Stimulated activated naive B cell treated with anti-CD40 and anti-IgM and Interleukin-4, amounts not matched to agents 10 μg/mL and 1 μg/mL and 100 μg/mL, for 72 hours (primary cell): ENCODE measurements at regions not wholly inside any gene's neighbourhood (a gene's known extent, or its start where the extent isn't known, plus 50 kb on each side); places are given as distances from the start of the nearest gene placed in this dataset.

Source experiments
- ATAC-seq, 2 donors: fragments of 150-1000 bp; cut with Tn5 transposase; replicated peaks; 2 replicates each; pipeline ENCODE4 v1.10.0; 2021; ENCODE audit warnings: moderate library complexity in 1 of 2
- DNase-seq: peaks from one replicate; pipeline ENCODE4 v3.0.0; 2021
- H3K27ac Mint-ChIP-seq: one replicate; pipeline ENCODE4 v1.8.0; 2022; ENCODE audit warnings: mild to moderate bottlenecking, mixed read lengths
- H3K27me3 Mint-ChIP-seq, 2 donors: one replicate each; pipeline ENCODE4 v1.8.0; 2022; ENCODE audit warnings: mixed read lengths in 2 of 2
- H3K36me3 Mint-ChIP-seq, 2 donors: one replicate each; pipeline ENCODE4 v1.8.0; 2022; ENCODE audit warnings: mixed read lengths in 2 of 2, mild to moderate bottlenecking in 1 of 2
- H3K4me1 Mint-ChIP-seq, 2 donors: one replicate each; pipeline ENCODE4 v1.8.0; 2022; ENCODE audit warnings: mixed read lengths in 2 of 2, mild to moderate bottlenecking in 1 of 2
- H3K4me3 Mint-ChIP-seq, 2 donors: one replicate each; pipeline ENCODE4 v1.8.0; 2022; ENCODE audit warnings: mild to moderate bottlenecking in 2 of 2, mixed read lengths in 2 of 2, moderate library complexity in 1 of 2
- H3K9me3 Mint-ChIP-seq, 2 donors: one replicate each; pipeline ENCODE4 v1.8.0; 2022; ENCODE audit warnings: mixed read lengths in 2 of 2, mild to moderate bottlenecking in 1 of 2

GRCh38 chr11:92790926-92791616, 178.4 kb upstream of the MTNR1B start:
- no peak for ATAC-seq
- Mint-ChIP-seq H3K27me3 (no peaks in the 10 kb centered on the region), H3K4me1 (no peaks in the 10 kb centered on the region), H3K36me3 (no peaks in the 10 kb centered on the region), H3K4me3 (no peak overlapping the region), H3K9me3 (peaks cover 0 to 2% of the 10 kb centered on the region in 2 donors), H3K27ac (no peak overlapping the region)
- DNase-seq = no peak

- Mint-ChIP-seq H3K27me3 (no peaks in the 10 kb centered on the region), H3K27ac (no peak overlapping the region), H3K9me3 (peaks cover 0 to 2% of the 10 kb centered on the region in 2 donors), H3K36me3 (no peaks in the 10 kb centered on the region), H3K4me1 (no peaks in the 10 kb centered on the region), H3K4me3 (no peak overlapping the region)
- no peak for ATAC-seq
- no peak for DNase-seq
These were observed 177.6 kb upstream of the MTNR1B start for GRCh38 chr11:92791886-92792285.

GRCh38 chr11:92793189-92793588, 176.3 kb upstream of the MTNR1B start:
- H3K36me3 Mint-ChIP-seq = no peaks in the 10 kb centered on the region
- DNase-seq (no peak), ATAC-seq (no peak)
- no peaks in the 10 kb centered on the region for H3K4me1 Mint-ChIP-seq
- no peaks in the 10 kb centered on the region for H3K27me3 Mint-ChIP-seq
- H3K4me3 Mint-ChIP-seq = no peak overlapping the region
- peaks cover 0 to 6% of the 10 kb centered on the region in 2 donors for H3K9me3 Mint-ChIP-seq
- H3K27ac Mint-ChIP-seq = no peak overlapping the region

- H3K9me3 Mint-ChIP-seq = peaks cover 4 to 6% of the 10 kb centered on the region in 2 donors
- H3K4me3 Mint-ChIP-seq = no peak overlapping the region
- no peak for ATAC-seq
- no peaks in the 10 kb centered on the region for H3K36me3 Mint-ChIP-seq
- H3K27me3 Mint-ChIP-seq = no peaks in the 10 kb centered on the region
- H3K4me1 Mint-ChIP-seq = no peaks in the 10 kb centered on the region
- no peak for DNase-seq
- H3K27ac Mint-ChIP-seq = no peak overlapping the region
These were observed 174.7 kb upstream of the MTNR1B start for GRCh38 chr11:92794783-92795182.

GRCh38 chr11:92796744-92797143, 172.7 kb upstream of the MTNR1B start:
- no peaks in the 10 kb centered on the region for H3K4me1 Mint-ChIP-seq
- ATAC-seq (no peak), DNase-seq (no peak)
- no peak overlapping the region for H3K27ac Mint-ChIP-seq
- no peaks in the 10 kb centered on the region for H3K27me3 Mint-ChIP-seq
- no peaks in the 10 kb centered on the region for H3K36me3 Mint-ChIP-seq
- H3K4me3 Mint-ChIP-seq = no peak overlapping the region
- H3K9me3 Mint-ChIP-seq = peaks cover 4 to 6% of the 10 kb centered on the region in 2 donors

GRCh38 chr11:92797874-92798273, 171.6 kb upstream of the MTNR1B start:
- no peak overlapping the region for H3K4me3 Mint-ChIP-seq
- ATAC-seq = no peak
- no peaks in the 10 kb centered on the region for H3K27me3 Mint-ChIP-seq

GRCh38 chr11:92801685-92802084, 167.8 kb upstream of the MTNR1B start:
- peaks cover 4% of the 10 kb centered on the region in 2 donors for H3K9me3 Mint-ChIP-seq
- H3K27ac Mint-ChIP-seq = no peak overlapping the region
- DNase-seq = no peak
- H3K4me1 Mint-ChIP-seq = no peaks in the 10 kb centered on the region
- H3K36me3 Mint-ChIP-seq = no peaks in the 10 kb centered on the region
- ATAC-seq = no peak
- H3K4me3 Mint-ChIP-seq = no peak overlapping the region
- H3K27me3 Mint-ChIP-seq = peaks cover 0 to 3% of the 10 kb centered on the region in 2 donors

More at GRCh38 chr11:92797874-92798273, 171.6 kb upstream of the MTNR1B start:
- Mint-ChIP-seq H3K36me3 (no peaks in the 10 kb centered on the region), H3K27ac (no peak overlapping the region), H3K9me3 (peaks cover 4 to 6% of the 10 kb centered on the region in 2 donors), H3K4me1 (no peaks in the 10 kb centered on the region)
- DNase-seq = no peak

GRCh38 chr11:92802644-92803043, 166.8 kb upstream of the MTNR1B start:
- H3K4me3 Mint-ChIP-seq = no peak overlapping the region
- H3K4me1 Mint-ChIP-seq = no peaks in the 10 kb centered on the region
- peaks cover 0 to 3% of the 10 kb centered on the region in 2 donors for H3K27me3 Mint-ChIP-seq
- H3K27ac Mint-ChIP-seq = no peak overlapping the region
- H3K9me3 Mint-ChIP-seq = peaks cover 4% of the 10 kb centered on the region in 2 donors
- no peak for ATAC-seq
- DNase-seq = no peak
- H3K36me3 Mint-ChIP-seq = no peaks in the 10 kb centered on the region

GRCh38 chr11:92803391-92803790, 166.1 kb upstream of the MTNR1B start:
- peak in 1 of 2 donors; percentile 7 for ATAC-seq
- H3K36me3 Mint-ChIP-seq = no peaks in the 10 kb centered on the region

GRCh38 chr11:92804388-92804966, 165.0 kb upstream of the MTNR1B start:
- H3K27me3 Mint-ChIP-seq = peaks cover 0 to 3% of the 10 kb centered on the region in 2 donors

More at GRCh38 chr11:92803391-92803790, 166.1 kb upstream of the MTNR1B start:
- no peak overlapping the region for H3K27ac Mint-ChIP-seq
- peaks cover 0 to 3% of the 10 kb centered on the region in 2 donors for H3K27me3 Mint-ChIP-seq
- H3K4me1 Mint-ChIP-seq = no peaks in the 10 kb centered on the region
- H3K9me3 Mint-ChIP-seq = peaks cover 0 to 4% of the 10 kb centered on the region in 2 donors
- no peak overlapping the region for H3K4me3 Mint-ChIP-seq
- DNase-seq = no peak

GRCh38 chr11:92808022-92808421, 161.4 kb upstream of the MTNR1B start:
- Mint-ChIP-seq H3K9me3 (no peaks in the 10 kb centered on the region), H3K27ac (no peak overlapping the region)

More at GRCh38 chr11:92804388-92804966, 165.0 kb upstream of the MTNR1B start:
- DNase-seq = no peak
- H3K4me1 Mint-ChIP-seq = no peaks in the 10 kb centered on the region
- no peaks in the 10 kb centered on the region for H3K36me3 Mint-ChIP-seq
- H3K9me3 Mint-ChIP-seq = no peaks in the 10 kb centered on the region
- no peak overlapping the region for H3K4me3 Mint-ChIP-seq
- ATAC-seq = no peak
- H3K27ac Mint-ChIP-seq = no peak overlapping the region

GRCh38 chr11:92810423-92811064, 158.9 kb upstream of the MTNR1B start:
- no peaks in the 10 kb centered on the region for H3K36me3 Mint-ChIP-seq
- DNase-seq = no peak
- no peak for ATAC-seq
- no peaks in the 10 kb centered on the region for H3K4me1 Mint-ChIP-seq
- no peaks in the 10 kb centered on the region for H3K9me3 Mint-ChIP-seq
- no peak overlapping the region for H3K27ac Mint-ChIP-seq
- peaks cover 0 to 6% of the 10 kb centered on the region in 2 donors for H3K27me3 Mint-ChIP-seq
- no peak overlapping the region for H3K4me3 Mint-ChIP-seq

More at GRCh38 chr11:92808022-92808421, 161.4 kb upstream of the MTNR1B start:
- H3K4me1 Mint-ChIP-seq = no peaks in the 10 kb centered on the region
- H3K4me3 Mint-ChIP-seq = no peak overlapping the region
- ATAC-seq (no peak), DNase-seq (no peak)
- H3K27me3 Mint-ChIP-seq = peaks cover 0 to 3% of the 10 kb centered on the region in 2 donors
- H3K36me3 Mint-ChIP-seq = no peaks in the 10 kb centered on the region

GRCh38 chr11:92811341-92811740, 158.1 kb upstream of the MTNR1B start:
- Mint-ChIP-seq H3K27me3 (peaks cover 0 to 6% of the 10 kb centered on the region in 2 donors), H3K9me3 (no peaks in the 10 kb centered on the region), H3K36me3 (no peaks in the 10 kb centered on the region), H3K4me1 (no peaks in the 10 kb centered on the region), H3K27ac (no peak overlapping the region), H3K4me3 (no peak overlapping the region)
- no peak for DNase-seq
- peak in 1 of 2 donors; percentile 34 for ATAC-seq

GRCh38 chr11:92812841-92813240, 156.6 kb upstream of the MTNR1B start:
- peaks cover 0 to 6% of the 10 kb centered on the region in 2 donors for H3K27me3 Mint-ChIP-seq
- ATAC-seq (peak in 1 of 2 donors; percentile 20), DNase-seq (no peak)
- H3K4me1 Mint-ChIP-seq = no peaks in the 10 kb centered on the region
- no peak overlapping the region for H3K27ac Mint-ChIP-seq
- no peak overlapping the region for H3K4me3 Mint-ChIP-seq
- H3K36me3 Mint-ChIP-seq = no peaks in the 10 kb centered on the region
- no peaks in the 10 kb centered on the region for H3K9me3 Mint-ChIP-seq

GRCh38 chr11:92819830-92820229, 149.6 kb upstream of the MTNR1B start:
- H3K4me1 Mint-ChIP-seq = no peaks in the 10 kb centered on the region
- peaks cover 0 to 2% of the 10 kb centered on the region in 2 donors for H3K27me3 Mint-ChIP-seq
- DNase-seq = no peak
- H3K4me3 Mint-ChIP-seq = no peak overlapping the region
- H3K36me3 Mint-ChIP-seq = no peaks in the 10 kb centered on the region
- no peak overlapping the region for H3K27ac Mint-ChIP-seq
- H3K9me3 Mint-ChIP-seq = no peaks in the 10 kb centered on the region
- no peak for ATAC-seq
